ENCODE measurements at regions not wholly inside any gene's neighbourhood (a gene's known extent, or its start where the extent isn't known, plus 50 kb on each side); places are given as distances from the start of the nearest gene placed in this dataset.
"Not testable (repeated sequence)": the region's sequence is repeated elsewhere in the genome, so short reads cannot be mapped to it uniquely, and the experiment has no call there.

DNA sequence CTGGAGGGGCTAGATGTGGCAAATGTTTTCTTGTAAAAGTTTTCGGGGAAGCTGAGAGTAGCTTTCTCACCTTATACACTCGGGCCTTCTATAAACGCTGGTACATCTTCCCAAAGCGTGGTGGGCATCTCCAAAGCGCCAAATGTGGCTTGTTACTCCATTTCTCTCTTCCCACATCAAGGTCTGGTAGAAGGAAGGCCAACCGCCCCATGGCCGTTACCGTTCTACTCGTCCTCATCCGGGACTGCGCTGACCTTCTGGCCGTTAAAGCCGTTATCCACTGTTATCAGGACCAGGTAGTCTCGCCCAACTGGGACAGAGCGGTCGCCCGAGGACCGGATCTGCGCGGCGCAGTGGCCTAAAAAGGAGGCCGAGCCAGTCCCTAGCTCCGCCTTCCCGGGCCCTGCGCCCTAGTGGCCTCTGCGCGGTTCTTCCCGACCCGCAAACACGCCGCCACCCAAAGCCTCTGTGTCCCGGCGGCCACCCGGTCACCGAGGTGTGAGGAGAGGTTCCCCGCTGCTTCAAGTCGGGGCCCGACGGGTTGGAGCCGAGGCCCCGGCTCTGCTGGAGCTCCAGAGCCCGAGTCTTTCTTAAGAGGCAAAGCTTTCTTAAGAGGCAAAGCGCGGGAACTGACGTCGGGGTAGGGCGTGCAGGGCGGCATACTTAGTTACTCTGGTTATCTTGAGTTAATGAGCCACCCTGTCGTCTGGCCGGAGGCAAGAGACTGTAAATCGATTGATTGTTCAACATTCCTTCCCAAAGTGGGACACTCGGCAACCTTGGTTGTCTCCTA, 90.5 kb downstream of the GPX5 start:
- Histone ChIP-seq H3K27me3 (no peaks in the 10 kb centered on the region), H3K4me1 (no peaks in the 10 kb centered on the region), H3K9me3 (no peaks in the 10 kb centered on the region), H3K27ac (no peak overlapping the region), H3K36me3 (no peaks in the 10 kb centered on the region), H3K4me3 (no peak overlapping the region)
- TF ChIP-seq, protein P1, sequence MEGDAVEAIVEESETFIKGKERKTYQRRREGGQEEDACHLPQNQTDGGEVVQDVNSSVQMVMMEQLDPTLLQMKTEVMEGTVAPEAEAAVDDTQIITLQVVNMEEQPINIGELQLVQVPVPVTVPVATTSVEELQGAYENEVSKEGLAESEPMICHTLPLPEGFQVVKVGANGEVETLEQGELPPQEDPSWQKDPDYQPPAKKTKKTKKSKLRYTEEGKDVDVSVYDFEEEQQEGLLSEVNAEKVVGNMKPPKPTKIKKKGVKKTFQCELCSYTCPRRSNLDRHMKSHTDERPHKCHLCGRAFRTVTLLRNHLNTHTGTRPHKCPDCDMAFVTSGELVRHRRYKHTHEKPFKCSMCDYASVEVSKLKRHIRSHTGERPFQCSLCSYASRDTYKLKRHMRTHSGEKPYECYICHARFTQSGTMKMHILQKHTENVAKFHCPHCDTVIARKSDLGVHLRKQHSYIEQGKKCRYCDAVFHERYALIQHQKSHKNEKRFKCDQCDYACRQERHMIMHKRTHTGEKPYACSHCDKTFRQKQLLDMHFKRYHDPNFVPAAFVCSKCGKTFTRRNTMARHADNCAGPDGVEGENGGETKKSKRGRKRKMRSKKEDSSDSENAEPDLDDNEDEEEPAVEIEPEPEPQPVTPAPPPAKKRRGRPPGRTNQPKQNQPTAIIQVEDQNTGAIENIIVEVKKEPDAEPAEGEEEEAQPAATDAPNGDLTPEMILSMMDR (IDR thresholded peaks at IDR 0.05) = no peak
- TF ChIP-seq POLR2A (IDR thresholded peaks at IDR 0.05) = no peak
- no peak for DNase-seq

DNA sequence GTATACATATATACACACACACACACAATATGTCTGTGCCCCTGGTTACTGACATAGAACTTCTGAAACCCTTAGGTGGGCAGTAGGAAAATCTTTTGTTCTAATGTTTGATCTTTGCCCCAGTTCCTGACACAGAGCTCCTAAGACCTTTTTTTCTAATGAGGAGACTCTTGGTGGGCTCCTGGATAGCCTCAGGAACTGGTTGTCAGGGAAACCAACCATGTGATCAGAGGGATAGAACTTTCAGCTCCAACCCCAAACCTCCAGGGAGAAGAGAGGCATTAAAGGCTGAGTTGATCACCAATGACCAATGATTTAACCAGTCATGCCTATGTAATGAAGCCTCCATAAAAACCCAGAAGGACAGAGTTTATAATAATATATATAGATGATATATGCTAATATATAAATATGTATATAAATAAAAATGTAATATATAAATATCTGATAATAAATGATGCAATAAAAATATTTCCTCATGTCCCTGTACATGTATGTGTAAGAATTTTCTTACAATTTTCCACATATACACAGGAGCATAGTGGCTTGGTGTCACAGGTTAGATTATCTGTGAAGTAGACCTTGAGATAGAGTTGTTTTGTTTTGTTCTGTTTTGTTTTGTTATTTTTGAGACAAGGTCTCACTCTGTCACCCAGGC, 93.3 kb downstream of the GPX5 start:
- H3K27ac ChIP-seq = no peak overlapping the region
- no peaks in the 10 kb centered on the region for H3K27me3 ChIP-seq
- H3K4me3 ChIP-seq = no peak overlapping the region
- H3K4me1 ChIP-seq = no peaks in the 10 kb centered on the region
- H3K9me3 ChIP-seq = no peaks in the 10 kb centered on the region
- no peaks in the 10 kb centered on the region for H3K36me3 ChIP-seq
- TF ChIP-seq, protein P1 (IDR thresholded peaks at IDR 0.05) = no peak
- TF ChIP-seq POLR2A (IDR thresholded peaks at IDR 0.05) = no peak
- DNase-seq = no peak

DNA sequence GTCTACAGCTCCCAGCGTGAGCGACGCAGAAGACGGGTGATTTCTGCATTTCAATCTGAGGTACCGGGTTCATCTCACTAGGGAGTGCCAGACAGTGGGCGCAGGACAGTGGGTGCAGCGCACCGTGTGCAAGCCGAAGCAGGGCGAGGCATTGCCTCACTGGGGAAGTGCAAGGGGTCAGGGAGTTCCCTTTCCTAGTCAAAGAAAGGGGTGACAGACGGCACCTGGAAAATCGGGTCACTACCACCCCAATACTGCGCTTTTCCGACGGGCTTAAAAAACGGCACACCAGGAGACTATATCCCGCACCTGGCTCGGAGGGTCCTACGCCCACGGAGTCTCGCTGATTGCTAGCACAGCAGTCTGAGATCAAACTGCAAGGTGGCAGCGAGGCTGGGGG, 95.6 kb downstream of the GPX5 start:
- not testable (repeated sequence) for H3K36me3 ChIP-seq, H3K9me3 ChIP-seq, H3K4me3 ChIP-seq, DNase-seq, H3K27ac ChIP-seq, H3K27me3 ChIP-seq, H3K4me1 ChIP-seq

DNA sequence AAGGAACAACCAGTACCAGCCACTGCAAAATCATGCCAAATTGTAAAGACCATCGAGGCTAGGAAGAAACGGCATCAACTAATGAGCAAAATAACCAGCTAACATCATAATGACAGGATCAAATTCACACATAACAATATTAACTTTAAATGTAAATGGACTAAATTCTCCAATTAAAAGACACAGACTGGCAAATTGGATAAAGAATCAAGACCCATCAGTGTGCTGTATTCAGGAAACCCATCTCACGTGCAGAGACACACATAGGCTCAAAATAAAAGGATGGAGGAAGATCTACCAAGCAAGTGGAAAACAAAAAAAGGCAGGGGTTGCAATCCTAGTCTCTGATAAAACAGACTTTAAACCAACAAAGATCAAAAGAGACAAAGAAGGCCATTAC, 97.6 kb downstream of the GPX5 start:
- H3K4me3 ChIP-seq, H3K27me3 ChIP-seq, DNase-seq, H3K9me3 ChIP-seq, H3K27ac ChIP-seq, H3K4me1 ChIP-seq, H3K36me3 ChIP-seq: not testable (repeated sequence)

DNA sequence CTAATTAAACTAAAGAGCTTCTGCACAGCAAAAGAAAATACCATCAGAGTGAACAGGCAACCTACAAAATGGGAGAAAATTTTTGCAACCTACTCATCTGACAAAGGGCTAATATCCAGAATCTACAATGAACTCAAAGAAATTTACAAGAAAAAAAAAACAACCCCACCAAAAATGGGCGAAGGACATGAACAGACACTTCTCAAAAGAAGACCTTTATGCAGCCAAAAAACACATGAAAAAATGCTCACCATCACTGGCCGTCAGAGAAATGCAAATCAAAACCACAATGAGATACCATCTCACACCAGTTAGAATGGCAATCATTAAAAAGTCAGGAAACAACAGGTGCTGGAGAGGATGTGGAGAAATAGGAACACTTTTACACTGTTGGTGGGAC, 100.7 kb downstream of the GPX5 start:
- not testable (repeated sequence) for DNase-seq, H3K36me3 ChIP-seq, H3K9me3 ChIP-seq, H3K27ac ChIP-seq, H3K27me3 ChIP-seq, H3K4me3 ChIP-seq, H3K4me1 ChIP-seq

DNA sequence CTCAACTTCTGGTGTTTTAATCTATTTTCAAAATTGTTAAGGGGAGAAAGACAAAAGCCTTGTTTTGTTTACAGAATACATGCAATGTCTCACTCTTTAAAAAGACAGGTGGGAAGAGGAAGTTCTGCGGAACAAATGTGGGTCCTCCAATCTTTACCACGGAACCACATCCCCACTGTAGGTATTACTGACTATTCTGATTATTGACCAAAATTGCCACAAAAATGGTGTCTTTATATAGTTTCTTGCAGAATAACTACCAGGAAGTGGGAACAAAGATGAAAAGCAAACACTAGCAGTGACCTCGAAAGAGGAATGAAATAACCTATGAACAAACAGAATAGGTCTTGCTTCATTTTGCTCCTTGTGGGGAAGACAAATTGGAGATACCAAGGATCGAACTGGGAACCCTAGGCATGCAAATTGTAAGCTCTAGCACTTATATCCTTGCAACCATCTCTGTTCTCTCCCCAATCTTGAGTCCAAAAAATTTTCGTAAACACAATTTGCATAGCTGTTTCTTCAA, 106.7 kb downstream of the GPX5 start:
- Histone ChIP-seq H3K9me3 (no peaks in the 10 kb centered on the region), H3K4me1 (no peaks in the 10 kb centered on the region), H3K4me3 (no peak overlapping the region), H3K27ac (no peak overlapping the region), H3K36me3 (no peaks in the 10 kb centered on the region), H3K27me3 (peaks cover 0 to 3% of the 10 kb centered on the region in 2 donors)
- TF ChIP-seq, protein P1 (IDR thresholded peaks at IDR 0.05) = no peak
- TF ChIP-seq POLR2A (IDR thresholded peaks at IDR 0.05) = no peak
- DNase-seq = no peak

DNA sequence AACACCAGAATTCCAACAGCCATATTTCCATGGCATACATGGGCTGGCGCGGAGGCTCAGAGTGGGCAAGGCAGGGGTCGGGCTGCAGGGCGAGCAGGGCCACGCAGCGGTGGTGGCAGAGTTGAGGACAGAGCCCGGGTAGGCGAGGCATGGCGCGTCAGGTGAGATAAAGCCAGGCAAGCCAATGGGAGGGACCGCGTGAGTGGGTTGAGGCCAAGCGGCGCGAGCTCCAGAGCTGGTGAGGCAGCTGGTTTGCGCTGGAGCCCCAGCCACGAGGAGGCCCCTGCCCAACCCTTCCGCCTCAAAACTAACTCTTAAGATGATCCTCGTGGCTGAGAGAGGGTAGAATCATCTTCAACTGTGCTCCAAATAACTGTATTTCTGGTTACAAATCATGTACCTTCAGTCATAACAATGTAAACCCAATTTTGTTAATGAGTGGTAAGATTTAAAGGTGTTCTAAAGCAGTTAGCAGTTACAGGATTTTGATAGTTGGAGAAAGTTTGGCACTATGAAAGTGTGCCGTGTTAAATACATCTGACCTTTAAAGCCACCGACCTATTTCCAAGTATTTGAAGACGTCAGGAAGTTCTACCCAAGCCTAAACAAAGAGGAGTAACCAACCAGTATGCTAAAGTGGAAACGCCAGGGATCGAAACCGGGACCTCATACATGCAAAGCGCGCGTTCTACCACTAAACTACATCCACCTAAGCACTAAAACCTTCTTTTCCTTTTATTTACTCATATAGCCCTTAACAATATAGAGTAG, 107.9 kb downstream of the GPX5 start:
- TF ChIP-seq, protein P1 (IDR thresholded peaks at IDR 0.05) = no peak
- TF ChIP-seq POLR2A (IDR thresholded peaks at IDR 0.05) = no peak
- no peak for DNase-seq
- Histone ChIP-seq H3K4me3 (no peak overlapping the region), H3K4me1 (no peaks in the 10 kb centered on the region), H3K36me3 (no peaks in the 10 kb centered on the region), H3K27ac (no peak overlapping the region), H3K9me3 (no peaks in the 10 kb centered on the region), H3K27me3 (peaks cover 0 to 3% of the 10 kb centered on the region in 2 donors)
